ENCODE measurements at regions not wholly inside any gene's neighbourhood (a gene's known extent, or its start where the extent isn't known, plus 50 kb on each side); places are given as distances from the start of the nearest gene placed in this dataset.
"Not testable (repeated sequence)": the region's sequence is repeated elsewhere in the genome, so short reads cannot be mapped to it uniquely, and the experiment has no call there.

GRCh38 chr2:211216221-211216620 lies 659.8 kb downstream of the CPS1 start (continued):
- peak in 2 of 3 experiments; percentile 41 to 59; a peak in 2 of 4 replicates for TF ChIP-seq CTCF (IDR thresholded peaks at IDR 0.05; ENCODE audit: control extremely low read depth in 1 of 3, insufficient read depth in 1 of 3, low read depth in 1 of 3, low read length in 3 of 3)
- no peak for TF ChIP-seq CREB1 (IDR thresholded peaks at IDR 0.05)
- TF ChIP-seq SRF (IDR thresholded peaks at IDR 0.05; ENCODE audit: low read depth, low read length) = no peak
- no peak for TF ChIP-seq KDM5A (IDR thresholded peaks at IDR 0.05; ENCODE audit: low read length)
- no peak for TF ChIP-seq CHD2 (IDR thresholded peaks at IDR 0.05; ENCODE audit: low read length)

- H3K9me3 ChIP-seq (ENCODE audit: insufficient read depth in 2 of 2, low read depth in 1 of 2, low read length in 1 of 2); H4K91ac ChIP-seq (replicated peaks; ENCODE audit: insufficient read length, low read length); H3K23me2 ChIP-seq (ENCODE audit: low read depth, low read length); H2BK15ac ChIP-seq (ENCODE audit: low read length); H3K4me3 ChIP-seq (ENCODE audit: extremely low read depth in 1 of 4, insufficient read depth in 2 of 4, low read depth in 3 of 4, low read length in 4 of 4); H3K18ac ChIP-seq (ENCODE audit: extremely low read depth, low read length); H3K4me2 ChIP-seq (ENCODE audit: insufficient read depth in 1 of 2, low read depth in 2 of 2, low read length in 2 of 2); H3K4ac ChIP-seq (replicated peaks; ENCODE audit: insufficient read length, low read depth, low read length); POLR2A ChIA-PET (ENCODE audit: partially characterized antibody); H3K79me2 ChIP-seq (ENCODE audit: control insufficient read depth in 1 of 2, insufficient read depth in 2 of 2, low read length in 2 of 2); CTCF ChIA-PET (ENCODE audit: partially characterized antibody); H3K23ac ChIP-seq (ENCODE audit: insufficient read length); H2BK5ac ChIP-seq (ENCODE audit: low read depth, low read length); FAIRE-seq; H3K27ac ChIP-seq (ENCODE audit: low read depth, low read length); H3K79me1 ChIP-seq (ENCODE audit: low read depth, low read length); H3K56ac ChIP-seq (replicated peaks; ENCODE audit: insufficient read length, low read depth, low read length); H3K36me3 ChIP-seq (ENCODE audit: control insufficient read depth in 2 of 4, insufficient read depth in 4 of 4, low read length in 3 of 4); H2BK20ac ChIP-seq (ENCODE audit: low read length); H2AK5ac ChIP-seq (ENCODE audit: low read depth, low read length); H2BK12ac ChIP-seq (ENCODE audit: low read depth, low read length); H3K4me1 ChIP-seq (replicated peaks in 1 of 4; ENCODE audit: control insufficient read depth in 3 of 4, insufficient read depth in 4 of 4, low read length in 3 of 4); H4K20me1 ChIP-seq (replicated peaks in 1 of 2; ENCODE audit: control insufficient read depth in 1 of 2, insufficient read depth in 2 of 2, low read length in 2 of 2); H3K14ac ChIP-seq (ENCODE audit: insufficient read length); H4K8ac ChIP-seq (ENCODE audit: extremely low read depth, insufficient read depth, low read length); H2BK120ac ChIP-seq (replicated peaks; ENCODE audit: low read depth, low read length); H2AFZ ChIP-seq (ENCODE audit: low read length); H3K9ac ChIP-seq (replicated peaks in 1 of 4; ENCODE audit: extremely low read depth in 1 of 4, low read depth in 3 of 4, low read length in 3 of 4); H4K5ac ChIP-seq (ENCODE audit: insufficient read length, low read depth, low read length); H3K27me3 ChIP-seq (replicated peaks in 1 of 4; ENCODE audit: control insufficient read depth in 3 of 4, extremely low read depth in 1 of 4, insufficient read depth in 3 of 4, low read length in 3 of 4): not testable (repeated sequence)
- 68% methylated on average over 5 of the region's 15 CpGs; no CpG with 5 or more reads in 1 of the 2 experiments for WGBS, 2 experiments (ENCODE audit: extremely low coverage in 1 of 2, insufficient coverage in 1 of 2, insufficient read length in 1 of 2, insufficient replicate concordance in 2 of 2, low coverage in 1 of 2, low lambda C conversion rate in 2 of 2, missing lambda C conversion rate in 1 of 2)
- DNase-seq (ENCODE audit: low read depth in 1 of 2, low spot score in 2 of 2) = peak in 1 of 2 experiments; percentile 55
Measured at GRCh38 chr2:211219548-211219947, 663.1 kb downstream of the CPS1 start.
